ENCODE measurements at regions not wholly inside any gene's neighbourhood (a gene's known extent, or its start where the extent isn't known, plus 50 kb on each side); places are given as distances from the start of the nearest gene placed in this dataset.
"Not testable (repeated sequence)": the region's sequence is repeated elsewhere in the genome, so short reads cannot be mapped to it uniquely, and the experiment has no call there.

DNA sequence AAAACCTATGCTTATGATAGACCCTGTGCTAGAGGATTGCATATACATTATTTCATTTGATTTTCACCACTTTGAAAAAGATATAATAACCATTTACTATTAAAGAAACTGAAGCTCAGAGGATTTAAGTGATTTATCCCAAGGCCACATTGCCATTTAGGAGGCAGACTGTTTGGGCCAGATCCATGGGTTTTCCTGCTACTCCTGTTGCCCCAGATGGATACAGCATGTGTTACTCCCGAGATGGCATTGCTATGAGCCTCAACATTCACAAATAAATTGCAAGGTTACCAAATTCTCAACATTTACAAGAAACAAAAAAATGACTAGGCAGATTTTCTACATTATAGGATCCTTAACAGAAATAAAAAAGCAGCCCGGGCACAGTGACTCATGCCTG lies 322.1 kb upstream of the SOX9 start:
- Histone ChIP-seq H3K9me3 (ENCODE audit: control insufficient read depth in 1 of 2, low read length in 2 of 2) (no peaks in the 10 kb centered on the region), H3K4me1 (ENCODE audit: control insufficient read depth in 1 of 2, insufficient read depth in 2 of 2, low read length in 2 of 2) (no peaks in the 10 kb centered on the region), H3K27me3 (ENCODE audit: low read depth, low read length) (no peaks in the 10 kb centered on the region), H3K36me3 (ENCODE audit: control insufficient read depth in 1 of 2, insufficient read depth in 2 of 2, low read length in 2 of 2) (no peaks in the 10 kb centered on the region), H3K4me3 (ENCODE audit: low read depth in 1 of 2, low read length in 2 of 2) (no peak overlapping the region), H3K27ac (ENCODE audit: low read length) (no peak overlapping the region)

DNA sequence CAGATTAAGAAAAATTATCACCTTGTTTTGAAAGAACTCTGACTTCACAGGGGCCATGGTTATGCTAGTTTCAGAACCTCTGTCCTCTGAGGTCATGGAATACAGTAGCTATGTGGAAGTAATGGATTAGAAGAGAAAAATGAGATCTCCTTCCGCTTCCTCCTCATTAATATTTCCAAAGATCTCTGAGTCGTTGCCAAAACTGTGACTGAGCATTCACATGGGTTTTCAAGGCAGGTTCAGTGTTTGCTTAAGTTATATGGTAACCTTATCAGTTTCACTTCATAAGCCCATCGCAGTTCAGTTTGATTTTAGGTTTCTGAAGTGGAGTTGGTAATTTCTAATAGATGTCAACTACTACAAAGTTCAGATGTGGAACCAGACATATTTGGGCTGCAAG lies 321.2 kb upstream of the SOX9 start:
- Histone ChIP-seq H3K4me1 (ENCODE audit: control insufficient read depth in 1 of 2, insufficient read depth in 2 of 2, low read length in 2 of 2) (no peaks in the 10 kb centered on the region), H3K27ac (ENCODE audit: low read length) (no peak overlapping the region), H3K9me3 (ENCODE audit: control insufficient read depth in 1 of 2, low read length in 2 of 2) (no peaks in the 10 kb centered on the region), H3K36me3 (ENCODE audit: control insufficient read depth in 1 of 2, insufficient read depth in 2 of 2, low read length in 2 of 2) (no peaks in the 10 kb centered on the region), H3K27me3 (ENCODE audit: low read depth, low read length) (no peaks in the 10 kb centered on the region), H3K4me3 (ENCODE audit: low read depth in 1 of 2, low read length in 2 of 2) (no peak overlapping the region)

DNA sequence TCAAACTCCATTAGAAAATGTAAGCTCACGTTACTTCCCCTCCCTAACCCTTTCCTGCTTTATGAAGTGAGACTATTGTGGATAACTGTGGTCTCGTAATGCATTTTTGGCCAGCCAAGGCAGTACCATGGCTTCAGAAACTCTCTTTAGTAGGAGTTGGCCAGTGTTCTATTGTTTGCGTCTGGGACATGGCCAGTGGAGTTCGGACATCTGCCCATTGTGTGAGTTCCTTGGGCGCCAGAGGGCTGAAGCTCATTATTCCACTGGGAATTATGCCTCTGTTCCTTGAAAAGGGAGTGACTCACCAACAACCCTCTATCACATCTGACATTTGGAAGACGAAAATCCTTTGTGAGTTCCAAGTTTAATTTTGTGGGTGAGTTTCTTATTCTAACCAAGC lies 319.5 kb upstream of the SOX9 start:
- Histone ChIP-seq H3K4me1 (ENCODE audit: control insufficient read depth in 1 of 2, insufficient read depth in 2 of 2, low read length in 2 of 2) (no peaks in the 10 kb centered on the region), H3K36me3 (ENCODE audit: control insufficient read depth in 1 of 2, insufficient read depth in 2 of 2, low read length in 2 of 2) (no peaks in the 10 kb centered on the region), H3K27ac (ENCODE audit: low read length) (no peak overlapping the region), H3K9me3 (ENCODE audit: control insufficient read depth in 1 of 2, low read length in 2 of 2) (no peaks in the 10 kb centered on the region), H3K27me3 (ENCODE audit: low read depth, low read length) (no peaks in the 10 kb centered on the region), H3K4me3 (ENCODE audit: low read depth in 1 of 2, low read length in 2 of 2) (no peak overlapping the region)

DNA sequence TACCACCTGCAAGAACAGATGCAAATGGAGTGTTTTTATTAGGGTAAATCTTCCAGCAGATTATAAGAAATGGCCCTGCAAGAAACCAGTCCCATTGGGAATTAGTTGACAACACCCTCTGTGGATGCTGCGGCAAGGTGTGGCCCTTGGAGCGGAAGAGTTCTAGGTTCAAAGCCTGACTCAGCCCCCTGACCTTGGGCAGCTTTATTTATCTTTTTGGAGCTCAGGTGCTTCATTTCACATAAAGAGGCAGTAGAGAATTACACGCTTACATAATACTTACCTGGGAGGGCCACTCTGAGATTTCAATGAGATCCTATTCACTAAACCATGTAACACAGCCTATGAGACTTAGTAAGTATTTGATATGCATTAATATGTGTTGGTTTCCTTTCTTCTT lies 318.2 kb upstream of the SOX9 start:
- no peaks in the 10 kb centered on the region for H3K4me1 ChIP-seq (ENCODE audit: control insufficient read depth in 1 of 2, insufficient read depth in 2 of 2, low read length in 2 of 2)
- no peak overlapping the region for H3K27ac ChIP-seq (ENCODE audit: low read length)
- H3K9me3 ChIP-seq (ENCODE audit: control insufficient read depth in 1 of 2, low read length in 2 of 2) = no peaks in the 10 kb centered on the region
- H3K36me3 ChIP-seq (ENCODE audit: control insufficient read depth in 1 of 2, insufficient read depth in 2 of 2, low read length in 2 of 2) = no peaks in the 10 kb centered on the region
- H3K4me3 ChIP-seq (ENCODE audit: low read depth in 1 of 2, low read length in 2 of 2) = no peak overlapping the region
- no peaks in the 10 kb centered on the region for H3K27me3 ChIP-seq (ENCODE audit: low read depth, low read length)

DNA sequence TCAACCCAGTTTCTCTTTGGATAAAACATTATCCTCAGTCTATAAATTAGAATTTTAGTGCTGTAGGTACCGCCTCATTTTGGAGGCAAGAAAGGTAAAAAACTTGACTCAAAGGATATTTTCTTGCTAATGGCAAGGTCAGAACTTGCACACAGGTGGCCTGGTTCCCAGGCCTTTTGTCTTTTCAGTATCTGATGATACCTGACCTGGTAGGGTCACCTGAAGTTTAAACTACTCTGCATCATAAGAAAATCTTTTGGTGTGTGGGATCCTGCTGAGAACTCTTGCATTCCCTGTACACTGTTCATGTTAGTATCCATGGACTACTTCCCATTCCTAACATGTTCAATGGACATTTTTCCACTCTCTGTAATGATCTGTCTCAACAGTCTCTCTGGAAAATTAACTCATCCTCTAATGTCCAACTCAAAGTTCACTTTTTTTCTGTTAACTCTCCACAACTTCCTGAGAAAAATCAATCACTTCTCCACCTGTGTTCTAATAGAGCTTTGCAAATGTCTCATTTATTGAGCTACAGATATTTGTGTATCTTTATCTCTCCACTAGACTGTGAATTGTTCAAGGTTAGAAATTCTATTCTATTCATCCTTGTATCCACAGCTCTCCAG lies 317.1 kb upstream of the SOX9 start:
- no peaks in the 10 kb centered on the region for H3K27me3 ChIP-seq (ENCODE audit: low read depth, low read length)
- no peak overlapping the region for H3K27ac ChIP-seq (ENCODE audit: low read length)

DNA sequence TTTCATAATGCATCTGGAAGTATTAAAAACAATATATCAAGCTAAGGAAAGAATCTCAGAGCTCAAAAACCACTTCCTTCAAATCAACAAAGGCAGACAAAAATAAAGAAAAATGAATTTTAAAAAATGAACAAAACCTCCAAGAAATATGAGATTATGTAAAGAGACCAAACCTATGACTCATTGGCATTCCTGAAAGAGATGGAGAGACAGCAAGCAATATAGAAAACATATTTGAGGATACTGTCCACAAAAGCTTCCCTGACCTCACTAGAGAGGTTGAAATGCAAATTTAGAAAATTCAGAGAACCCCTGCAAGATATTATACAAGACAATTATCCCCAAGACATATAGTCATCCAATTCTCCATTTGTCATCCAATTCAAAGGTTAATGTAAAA lies 311.3 kb upstream of the SOX9 start:
- Histone ChIP-seq H3K4me3 (ENCODE audit: low read depth in 1 of 2, low read length in 2 of 2) (no peak overlapping the region), H3K27ac (ENCODE audit: low read length) (no peak overlapping the region), H3K9me3 (ENCODE audit: control insufficient read depth in 1 of 2, low read length in 2 of 2) (no peaks in the 10 kb centered on the region), H3K36me3 (ENCODE audit: control insufficient read depth in 1 of 2, insufficient read depth in 2 of 2, low read length in 2 of 2) (no peaks in the 10 kb centered on the region), H3K27me3 (ENCODE audit: low read depth, low read length) (no peaks in the 10 kb centered on the region), H3K4me1 (ENCODE audit: control insufficient read depth in 1 of 2, insufficient read depth in 2 of 2, low read length in 2 of 2) (no peaks in the 10 kb centered on the region)

More for the DNA sequence above, 317.1 kb upstream of the SOX9 start:
- H3K36me3 ChIP-seq (ENCODE audit: control insufficient read depth in 1 of 2, insufficient read depth in 2 of 2, low read length in 2 of 2) = no peaks in the 10 kb centered on the region
- H3K4me1 ChIP-seq (ENCODE audit: control insufficient read depth in 1 of 2, insufficient read depth in 2 of 2, low read length in 2 of 2) = no peaks in the 10 kb centered on the region
- no peak overlapping the region for H3K4me3 ChIP-seq (ENCODE audit: low read depth in 1 of 2, low read length in 2 of 2)
- H3K9me3 ChIP-seq (ENCODE audit: control insufficient read depth in 1 of 2, low read length in 2 of 2) = no peaks in the 10 kb centered on the region

DNA sequence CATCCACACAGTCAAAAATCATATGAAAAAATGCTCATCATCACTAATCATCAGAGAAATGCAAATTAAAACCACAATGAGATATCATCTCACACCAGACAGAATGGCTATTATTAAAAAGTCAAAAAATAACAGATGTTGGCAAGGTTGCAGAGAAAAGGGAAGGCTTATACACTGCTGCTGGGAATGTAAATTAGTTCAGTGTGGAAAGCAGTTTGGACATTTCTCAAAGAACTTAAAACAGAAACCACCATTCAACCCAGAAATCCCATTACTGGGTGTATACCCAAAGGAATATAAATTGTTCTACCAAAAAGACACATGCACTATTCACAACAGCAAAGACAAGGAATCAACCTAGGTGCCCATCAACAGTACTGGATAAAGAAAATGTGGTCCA lies 307.0 kb upstream of the SOX9 start:
- not testable (repeated sequence) for H3K36me3 ChIP-seq (ENCODE audit: control insufficient read depth in 1 of 2, insufficient read depth in 2 of 2, low read length in 2 of 2); H3K4me1 ChIP-seq (ENCODE audit: control insufficient read depth in 1 of 2, insufficient read depth in 2 of 2, low read length in 2 of 2); H3K27ac ChIP-seq (ENCODE audit: low read length); H3K9me3 ChIP-seq (ENCODE audit: control insufficient read depth in 1 of 2, low read length in 2 of 2); H3K27me3 ChIP-seq (ENCODE audit: low read depth, low read length); H3K4me3 ChIP-seq (ENCODE audit: low read depth in 1 of 2, low read length in 2 of 2)

DNA sequence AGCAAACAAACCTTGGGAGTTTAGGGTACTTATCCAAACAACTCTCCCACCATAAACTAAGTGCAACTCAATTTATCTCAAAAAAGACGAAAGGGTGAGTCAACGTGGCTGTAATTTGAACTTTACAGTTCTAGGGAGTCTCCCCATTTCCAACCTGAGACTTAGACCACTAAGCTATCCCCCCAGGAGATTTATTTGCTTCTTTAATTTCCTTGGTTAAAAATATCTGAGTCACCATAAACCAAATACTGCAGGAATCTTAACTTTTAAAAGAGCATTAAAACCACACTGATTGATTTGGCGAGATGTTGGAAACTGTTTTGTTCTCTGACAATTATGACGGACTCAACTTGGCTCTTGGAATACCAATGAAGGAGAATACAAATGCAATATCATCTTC lies 299.3 kb upstream of the SOX9 start:
- no peaks in the 10 kb centered on the region for H3K27me3 ChIP-seq (ENCODE audit: low read depth, low read length)
- no peaks in the 10 kb centered on the region for H3K4me1 ChIP-seq (ENCODE audit: control insufficient read depth in 1 of 2, insufficient read depth in 2 of 2, low read length in 2 of 2)
- no peaks in the 10 kb centered on the region for H3K36me3 ChIP-seq (ENCODE audit: control insufficient read depth in 1 of 2, insufficient read depth in 2 of 2, low read length in 2 of 2)
- H3K27ac ChIP-seq (ENCODE audit: low read length) = no peak overlapping the region
- H3K4me3 ChIP-seq (ENCODE audit: low read depth in 1 of 2, low read length in 2 of 2) = no peak overlapping the region
- no peaks in the 10 kb centered on the region for H3K9me3 ChIP-seq (ENCODE audit: control insufficient read depth in 1 of 2, low read length in 2 of 2)

DNA sequence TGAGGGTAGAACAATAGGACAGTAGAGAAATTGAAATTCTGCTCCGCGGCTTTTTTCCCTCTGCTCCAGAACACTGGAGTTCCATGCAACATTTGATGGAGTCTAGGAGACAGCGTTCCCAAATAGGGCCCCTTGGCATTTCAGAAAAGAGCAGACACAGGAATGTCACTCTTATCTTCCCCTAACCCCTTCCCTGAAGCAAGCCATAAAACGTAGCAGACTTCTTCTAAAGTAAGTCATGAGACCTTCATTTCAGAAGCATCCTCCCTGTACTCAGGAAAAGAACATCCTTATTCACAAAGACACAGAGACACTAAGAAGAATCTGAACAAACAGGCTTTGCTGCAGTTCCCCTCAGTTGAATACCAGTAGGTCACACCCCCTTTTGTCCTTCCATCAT lies 296.1 kb upstream of the SOX9 start:
- no peaks in the 10 kb centered on the region for H3K36me3 ChIP-seq (ENCODE audit: control insufficient read depth in 1 of 2, insufficient read depth in 2 of 2, low read length in 2 of 2)
- H3K4me3 ChIP-seq (ENCODE audit: low read depth in 1 of 2, low read length in 2 of 2) = no peak overlapping the region
- H3K4me1 ChIP-seq (ENCODE audit: control insufficient read depth in 1 of 2, insufficient read depth in 2 of 2, low read length in 2 of 2) = no peaks in the 10 kb centered on the region
- no peaks in the 10 kb centered on the region for H3K27me3 ChIP-seq (ENCODE audit: low read depth, low read length)
- H3K27ac ChIP-seq (ENCODE audit: low read length) = no peak overlapping the region
- no peaks in the 10 kb centered on the region for H3K9me3 ChIP-seq (ENCODE audit: control insufficient read depth in 1 of 2, low read length in 2 of 2)

DNA sequence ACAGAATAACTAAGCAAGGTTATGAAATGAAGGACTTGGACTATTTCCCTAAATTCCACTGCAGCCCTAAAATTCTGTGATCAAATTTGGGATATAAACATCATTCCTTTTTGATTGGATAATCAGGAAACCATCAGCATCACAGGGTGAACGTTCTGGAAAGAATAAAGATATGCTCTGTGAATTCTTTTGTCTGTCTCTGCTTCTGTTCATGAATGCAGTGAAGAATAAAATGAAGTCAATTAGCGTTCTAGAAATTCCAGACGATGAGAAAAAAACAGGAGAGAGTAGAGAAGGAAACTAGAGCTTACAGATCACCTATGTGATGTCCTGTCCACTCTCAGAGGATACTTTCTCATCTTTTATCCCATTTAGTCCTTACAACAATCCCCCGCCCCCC lies 295.1 kb upstream of the SOX9 start:
- Histone ChIP-seq H3K9me3 (ENCODE audit: control insufficient read depth in 1 of 2, low read length in 2 of 2) (no peaks in the 10 kb centered on the region), H3K27me3 (ENCODE audit: low read depth, low read length) (no peaks in the 10 kb centered on the region), H3K27ac (ENCODE audit: low read length) (no peak overlapping the region), H3K36me3 (ENCODE audit: control insufficient read depth in 1 of 2, insufficient read depth in 2 of 2, low read length in 2 of 2) (no peaks in the 10 kb centered on the region), H3K4me3 (ENCODE audit: low read depth in 1 of 2, low read length in 2 of 2) (no peak overlapping the region), H3K4me1 (ENCODE audit: control insufficient read depth in 1 of 2, insufficient read depth in 2 of 2, low read length in 2 of 2) (no peaks in the 10 kb centered on the region)

DNA sequence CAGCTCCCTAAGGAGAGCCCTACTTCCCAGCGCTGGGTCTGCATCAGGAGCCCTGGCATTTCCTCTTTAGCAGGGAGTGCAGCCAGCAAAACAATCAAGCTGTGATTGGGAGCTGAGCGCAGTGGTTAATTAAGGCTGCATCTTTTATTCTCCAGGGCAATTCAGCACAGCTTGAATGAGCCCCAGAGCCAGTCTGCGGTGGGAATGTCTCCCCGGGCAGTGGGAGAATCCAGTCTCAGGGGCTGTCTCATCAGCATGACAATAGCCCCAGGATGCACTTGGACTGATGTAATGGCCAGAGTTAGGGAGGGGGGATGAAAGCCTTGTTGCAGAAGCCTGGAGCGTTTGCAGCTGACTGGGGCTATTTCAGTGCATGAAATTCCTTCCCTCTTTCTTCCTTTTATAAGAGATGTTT lies 292.6 kb upstream of the SOX9 start:
- Histone ChIP-seq H3K9me3 (ENCODE audit: control insufficient read depth in 1 of 2, low read length in 2 of 2) (no peaks in the 10 kb centered on the region), H3K4me3 (ENCODE audit: low read depth in 1 of 2, low read length in 2 of 2) (no peak overlapping the region), H3K27me3 (ENCODE audit: low read depth, low read length) (no peaks in the 10 kb centered on the region), H3K36me3 (ENCODE audit: control insufficient read depth in 1 of 2, insufficient read depth in 2 of 2, low read length in 2 of 2) (no peaks in the 10 kb centered on the region), H3K27ac (ENCODE audit: low read length) (no peak overlapping the region), H3K4me1 (ENCODE audit: control insufficient read depth in 1 of 2, insufficient read depth in 2 of 2, low read length in 2 of 2) (no peaks in the 10 kb centered on the region)

DNA sequence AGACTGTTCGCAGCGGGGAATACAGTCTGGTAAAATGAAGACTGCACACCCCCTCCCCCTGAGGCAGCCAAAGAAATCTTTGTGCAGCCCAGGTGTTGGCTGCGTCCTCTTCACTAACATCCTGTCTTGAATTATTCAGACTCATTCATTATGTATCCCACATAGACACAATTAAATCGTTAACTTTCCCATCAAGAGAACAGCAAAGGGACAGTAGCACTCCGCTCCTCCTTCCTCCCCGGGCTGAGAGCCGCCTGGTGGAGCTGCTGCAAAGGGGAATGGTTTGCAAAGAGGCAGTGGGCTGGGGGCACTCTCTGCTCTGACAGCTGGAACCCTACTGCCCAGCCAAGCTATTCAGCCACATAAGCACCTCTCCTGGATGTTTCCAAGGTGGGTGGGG lies 290.0 kb upstream of the SOX9 start:
- H3K27ac ChIP-seq (ENCODE audit: low read length) = no peak overlapping the region
- no peaks in the 10 kb centered on the region for H3K4me1 ChIP-seq (ENCODE audit: control insufficient read depth in 1 of 2, insufficient read depth in 2 of 2, low read length in 2 of 2)
- no peaks in the 10 kb centered on the region for H3K36me3 ChIP-seq (ENCODE audit: control insufficient read depth in 1 of 2, insufficient read depth in 2 of 2, low read length in 2 of 2)
- no peaks in the 10 kb centered on the region for H3K27me3 ChIP-seq (ENCODE audit: low read depth, low read length)
- no peak overlapping the region for H3K4me3 ChIP-seq (ENCODE audit: low read depth in 1 of 2, low read length in 2 of 2)
- no peaks in the 10 kb centered on the region for H3K9me3 ChIP-seq (ENCODE audit: control insufficient read depth in 1 of 2, low read length in 2 of 2)
